ENCODE measurements at regions not wholly inside any gene's neighbourhood (a gene's known extent, or its start where the extent isn't known, plus 50 kb on each side); places are given as distances from the start of the nearest gene placed in this dataset.

DNA sequence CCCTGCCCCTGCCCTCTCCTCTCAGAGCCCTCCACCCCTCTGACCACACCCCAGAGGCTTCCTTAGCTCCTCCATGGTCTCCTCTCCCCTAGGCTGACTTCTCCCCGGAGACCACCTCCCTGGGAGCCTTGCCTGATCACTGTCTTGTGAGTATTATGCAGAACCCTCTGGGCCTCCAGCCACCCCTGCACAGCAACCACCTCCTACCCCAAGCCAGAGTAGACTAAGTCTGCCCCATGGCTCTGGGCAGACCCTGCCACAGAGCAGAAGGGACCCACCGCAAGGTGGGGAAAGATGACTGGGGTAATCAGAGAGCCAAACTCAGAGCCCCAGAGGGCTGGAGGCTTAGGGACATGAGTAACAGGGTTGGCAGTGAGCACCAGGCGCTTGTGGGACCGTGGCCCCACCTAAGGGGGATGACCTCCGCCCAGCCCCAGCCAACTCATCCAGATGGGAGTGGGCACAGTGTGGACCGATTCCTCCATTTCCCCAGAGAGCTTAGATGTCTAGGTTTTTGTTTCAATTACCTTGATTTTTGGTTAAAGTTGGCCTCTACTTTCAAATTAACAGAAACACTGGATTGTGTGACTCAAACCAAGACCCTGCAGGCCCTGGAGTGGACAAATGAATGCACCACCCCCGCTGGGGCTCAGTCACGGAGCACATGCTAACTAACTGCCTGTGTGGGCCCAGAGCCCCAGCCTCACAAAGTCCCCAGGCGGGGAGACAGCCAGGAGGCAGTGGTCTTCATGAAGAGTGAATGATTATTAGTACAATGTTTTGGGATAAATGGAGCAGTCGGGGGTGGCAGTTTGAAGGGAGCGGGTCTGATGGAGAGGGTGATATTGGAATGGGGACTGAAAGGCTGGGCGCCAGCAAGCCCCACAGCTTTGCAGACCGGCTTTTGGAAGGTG, 119.4 kb upstream of the PRR20G start:
- no peaks in the 10 kb centered on the region for H3K36me3 ChIP-seq
- no peak overlapping the region for H3K27ac ChIP-seq
- no peak overlapping the region for H3K4me3 ChIP-seq
- intact Hi-C loops (cut with DNase I), result no loop called here
- ATAC-seq (no peak), DNase-seq (no peak)
- 83% methylated on average over 8 of the region's 13 CpGs for WGBS (ENCODE audit: insufficient coverage, low coverage, low lambda C conversion rate, missing lambda C conversion rate)
- no peaks in the 10 kb centered on the region for H3K9me3 ChIP-seq
- H3K27me3 ChIP-seq, result no peaks in the 10 kb centered on the region
- no peaks in the 10 kb centered on the region for H3K4me1 ChIP-seq
- no peak for TF ChIP-seq POLR2A (IDR thresholded peaks at IDR 0.05)

DNA sequence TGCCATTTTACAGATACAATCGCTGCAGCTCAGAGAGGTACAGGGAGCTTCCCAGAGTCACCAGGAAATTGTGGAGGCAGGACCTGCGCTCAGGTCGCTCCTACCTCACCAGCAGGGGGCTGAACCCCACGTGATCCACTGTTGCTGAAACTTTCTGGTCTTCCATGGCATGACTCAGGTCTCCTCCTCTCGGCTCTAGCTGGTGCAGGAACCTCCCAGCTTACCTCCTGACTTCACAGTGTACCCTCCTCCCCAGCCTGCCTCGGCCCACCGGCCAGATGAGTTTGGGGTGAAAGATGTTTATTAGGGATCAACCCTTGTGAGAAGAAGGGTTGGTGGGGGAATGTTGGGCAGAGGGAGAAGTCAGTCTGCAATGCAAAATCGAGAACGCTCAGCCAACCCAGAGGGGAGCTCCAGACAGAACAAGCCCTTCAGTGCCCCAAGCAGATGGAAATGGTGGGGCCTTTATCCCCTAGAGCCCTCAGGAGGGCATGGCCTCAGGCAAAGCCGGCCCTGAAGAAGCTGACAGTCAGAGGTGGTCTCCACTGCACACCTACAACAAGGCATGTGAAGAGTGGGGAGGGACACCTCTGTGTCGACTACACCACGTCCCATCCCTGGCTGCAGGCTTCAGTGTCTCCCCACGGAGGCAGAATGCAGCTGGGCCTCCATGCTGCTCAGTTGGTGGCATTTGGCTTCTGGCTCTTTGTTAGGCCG, 118.6 kb upstream of the PRR20G start:
- peak; percentile 17 to 59 (median 34) for ATAC-seq
- peak in 1 of 3 donors; percentile 29 for DNase-seq
- TF ChIP-seq, protein P1, sequence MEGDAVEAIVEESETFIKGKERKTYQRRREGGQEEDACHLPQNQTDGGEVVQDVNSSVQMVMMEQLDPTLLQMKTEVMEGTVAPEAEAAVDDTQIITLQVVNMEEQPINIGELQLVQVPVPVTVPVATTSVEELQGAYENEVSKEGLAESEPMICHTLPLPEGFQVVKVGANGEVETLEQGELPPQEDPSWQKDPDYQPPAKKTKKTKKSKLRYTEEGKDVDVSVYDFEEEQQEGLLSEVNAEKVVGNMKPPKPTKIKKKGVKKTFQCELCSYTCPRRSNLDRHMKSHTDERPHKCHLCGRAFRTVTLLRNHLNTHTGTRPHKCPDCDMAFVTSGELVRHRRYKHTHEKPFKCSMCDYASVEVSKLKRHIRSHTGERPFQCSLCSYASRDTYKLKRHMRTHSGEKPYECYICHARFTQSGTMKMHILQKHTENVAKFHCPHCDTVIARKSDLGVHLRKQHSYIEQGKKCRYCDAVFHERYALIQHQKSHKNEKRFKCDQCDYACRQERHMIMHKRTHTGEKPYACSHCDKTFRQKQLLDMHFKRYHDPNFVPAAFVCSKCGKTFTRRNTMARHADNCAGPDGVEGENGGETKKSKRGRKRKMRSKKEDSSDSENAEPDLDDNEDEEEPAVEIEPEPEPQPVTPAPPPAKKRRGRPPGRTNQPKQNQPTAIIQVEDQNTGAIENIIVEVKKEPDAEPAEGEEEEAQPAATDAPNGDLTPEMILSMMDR (IDR thresholded peaks at IDR 0.05), result peak in 3 of 4 donors; percentile 8 to 16 (median 11)
- no peak for TF ChIP-seq POLR2A (IDR thresholded peaks at IDR 0.05)
- Histone ChIP-seq H3K4me3 (no peak overlapping the region), H3K27ac (no peak overlapping the region), H3K9me3 (no peaks in the 10 kb centered on the region), H3K36me3 (no peaks in the 10 kb centered on the region), H3K27me3 (no peaks in the 10 kb centered on the region), H3K4me1 (no peaks in the 10 kb centered on the region)
- WGBS (ENCODE audit: insufficient coverage, low coverage, low lambda C conversion rate, missing lambda C conversion rate), result 55% methylated on average over 8 of the region's 14 CpGs
- intact Hi-C loops (cut with DNase I), result no loop called here

DNA sequence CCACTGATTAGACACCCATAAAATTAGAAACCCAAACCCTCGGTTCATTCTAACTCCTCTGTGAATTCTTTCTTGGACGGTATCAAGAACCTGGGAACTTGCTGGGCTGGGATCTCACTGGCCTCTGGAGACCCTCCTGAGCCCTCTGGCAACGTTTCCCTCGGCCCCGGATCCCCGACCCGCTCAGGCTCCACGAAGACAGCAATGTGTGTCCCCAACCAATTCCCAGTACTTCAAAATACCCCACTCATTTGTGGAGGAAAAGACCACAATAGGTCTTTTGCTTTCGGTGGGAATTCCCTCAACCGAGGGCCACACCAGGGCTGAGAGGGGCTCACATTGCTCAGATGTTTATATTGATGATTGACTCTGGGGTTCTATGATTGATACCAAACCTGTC, 117.9 kb upstream of the PRR20G start:
- H3K27ac ChIP-seq, result no peak overlapping the region
- H3K27me3 ChIP-seq, result no peaks in the 10 kb centered on the region
- no peaks in the 10 kb centered on the region for H3K9me3 ChIP-seq
- intact Hi-C loops (cut with DNase I), result no loop called here
- no peaks in the 10 kb centered on the region for H3K36me3 ChIP-seq
- no peak overlapping the region for H3K4me3 ChIP-seq
- TF ChIP-seq POLR2A (IDR thresholded peaks at IDR 0.05), result no peak
- TF ChIP-seq, protein P1 (IDR thresholded peaks at IDR 0.05), result no peak
- 52% methylated on average over 10 of the region's 10 CpGs for WGBS (ENCODE audit: insufficient coverage, low coverage, low lambda C conversion rate, missing lambda C conversion rate)
- no peaks in the 10 kb centered on the region for H3K4me1 ChIP-seq
- DNase-seq (no peak), ATAC-seq (no peak)

DNA sequence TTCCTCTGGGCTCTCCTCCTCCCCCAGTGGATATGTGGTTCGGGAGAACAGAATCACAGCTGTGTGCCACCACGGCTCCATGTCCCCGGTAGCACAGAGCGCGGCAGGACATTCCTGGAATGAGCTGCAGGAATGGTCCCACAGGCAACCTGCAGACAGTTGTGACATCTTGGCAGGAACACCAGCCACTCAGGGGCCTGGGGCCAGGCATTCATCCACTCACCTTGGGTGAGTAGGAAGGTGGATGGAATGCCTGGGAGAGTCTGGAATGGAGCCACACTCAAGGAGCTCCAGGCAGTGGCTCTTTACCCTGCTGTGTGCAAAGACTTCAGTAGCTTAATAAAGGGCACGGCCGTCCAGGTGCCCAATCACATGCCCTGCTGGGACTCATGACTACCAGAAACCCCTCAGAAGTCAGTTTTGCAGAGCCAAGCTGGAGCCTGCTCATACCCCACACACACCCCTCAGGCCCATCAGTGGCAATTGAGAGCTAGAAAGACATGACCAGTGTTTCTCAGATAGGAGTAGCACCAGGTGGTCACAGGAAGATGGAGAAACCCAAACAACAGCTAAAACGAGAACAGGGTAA, 117.3 kb upstream of the PRR20G start:
- H3K4me1 ChIP-seq, result no peaks in the 10 kb centered on the region
- no peak for ATAC-seq
- H3K9me3 ChIP-seq, result peaks cover 0 to 2% (median 0%) of the 10 kb centered on the region in 4 donors
- 63% methylated on average over 3 of the region's 8 CpGs for WGBS (ENCODE audit: insufficient coverage, low coverage, low lambda C conversion rate, missing lambda C conversion rate)
- intact Hi-C loops (cut with DNase I), result no loop called here
- no peak for TF ChIP-seq POLR2A (IDR thresholded peaks at IDR 0.05)
- TF ChIP-seq, protein P1 (IDR thresholded peaks at IDR 0.05), result no peak
- H3K27me3 ChIP-seq, result no peaks in the 10 kb centered on the region
- H3K36me3 ChIP-seq, result no peaks in the 10 kb centered on the region
- peak in 1 of 3 donors; percentile 39 for DNase-seq
- no peak overlapping the region for H3K27ac ChIP-seq
- no peak overlapping the region for H3K4me3 ChIP-seq
